H1 (cell line): ENCODE measurements at regions not wholly inside any gene's neighbourhood (a gene's known extent, or its start where the extent isn't known, plus 50 kb on each side); places are given as distances from the start of the nearest gene placed in this dataset.

ENCODE experiments used
- CBX5 ChIP-seq: fragments of 300-800, 300-1000 bp; sonication (generic); IDR thresholded peaks from 2 replicates; pipeline ENCODE4 v1.7.1; 2016; ENCODE audit warnings: antibody characterized with exemption, low read length, low read depth
- POLR2A ChIP-seq, 2 experiments: IDR thresholded peaks; 1 replicate in 1 of 2; 2 replicates in 1 of 2; pipeline ENCODE4 v1.6.1; 2011; ENCODE audit warnings: low read depth in 2 of 2, low read length in 2 of 2, mild to moderate bottlenecking in 2 of 2; ENCODE audit errors: control extremely low read depth in 1 of 2
- SAP30 ChIP-seq: fragments of 300-600 bp; sonication (generic); IDR thresholded peaks from 2 replicates; pipeline ENCODE4 v1.7.1; 2012; ENCODE audit warnings: low read length, moderate library complexity, mild to moderate bottlenecking, inconsistent platforms; ENCODE audit not compliant: insufficient read depth, insufficient replicate concordance
- TF ChIP-seq, protein P1 (sequence below), 3 experiments: IDR thresholded peaks; 1 replicate in 2 of 3; 2 replicates in 1 of 3; pipeline versions ENCODE4 v1.5.1 to v1.6.1; 2011; ENCODE audit warnings: low read length in 3 of 3, mild to moderate bottlenecking in 3 of 3, inconsistent platforms in 2 of 3, low read depth in 1 of 3, moderate library complexity in 1 of 3; ENCODE audit not compliant: insufficient read depth in 1 of 3; ENCODE audit errors: control extremely low read depth in 1 of 3
- TF ChIP-seq, protein P2 (sequence below): IDR thresholded peaks from 2 replicates; pipeline ENCODE4 v1.6.1; 2012; ENCODE audit warnings: inconsistent platforms

DNA sequence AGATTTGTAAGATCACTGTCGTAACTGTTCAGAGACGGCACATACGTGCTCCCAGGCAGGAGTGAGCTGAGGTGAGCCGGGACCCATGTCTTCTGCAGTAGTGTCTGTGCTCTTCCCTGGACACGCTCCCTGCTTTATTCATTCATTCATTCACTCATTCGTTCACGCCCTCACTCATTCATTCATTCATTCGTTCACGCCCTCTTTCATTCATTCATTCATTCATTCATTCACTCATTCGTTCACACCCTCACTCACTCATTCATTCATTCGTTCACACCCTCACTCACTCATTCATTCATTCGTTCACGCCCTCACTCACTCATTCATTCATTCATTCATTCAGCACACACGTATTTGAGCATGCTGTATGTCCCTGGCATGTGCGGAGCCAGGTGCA, 207.0 kb downstream of the GLI2 start:
- TF ChIP-seq, protein P1, sequence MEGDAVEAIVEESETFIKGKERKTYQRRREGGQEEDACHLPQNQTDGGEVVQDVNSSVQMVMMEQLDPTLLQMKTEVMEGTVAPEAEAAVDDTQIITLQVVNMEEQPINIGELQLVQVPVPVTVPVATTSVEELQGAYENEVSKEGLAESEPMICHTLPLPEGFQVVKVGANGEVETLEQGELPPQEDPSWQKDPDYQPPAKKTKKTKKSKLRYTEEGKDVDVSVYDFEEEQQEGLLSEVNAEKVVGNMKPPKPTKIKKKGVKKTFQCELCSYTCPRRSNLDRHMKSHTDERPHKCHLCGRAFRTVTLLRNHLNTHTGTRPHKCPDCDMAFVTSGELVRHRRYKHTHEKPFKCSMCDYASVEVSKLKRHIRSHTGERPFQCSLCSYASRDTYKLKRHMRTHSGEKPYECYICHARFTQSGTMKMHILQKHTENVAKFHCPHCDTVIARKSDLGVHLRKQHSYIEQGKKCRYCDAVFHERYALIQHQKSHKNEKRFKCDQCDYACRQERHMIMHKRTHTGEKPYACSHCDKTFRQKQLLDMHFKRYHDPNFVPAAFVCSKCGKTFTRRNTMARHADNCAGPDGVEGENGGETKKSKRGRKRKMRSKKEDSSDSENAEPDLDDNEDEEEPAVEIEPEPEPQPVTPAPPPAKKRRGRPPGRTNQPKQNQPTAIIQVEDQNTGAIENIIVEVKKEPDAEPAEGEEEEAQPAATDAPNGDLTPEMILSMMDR (IDR thresholded peaks at IDR 0.05; ENCODE audit: control extremely low read depth in 1 of 3, insufficient read depth in 1 of 3, low read depth in 1 of 3, low read length in 3 of 3) = no peak
- TF ChIP-seq POLR2A (IDR thresholded peaks at IDR 0.05; ENCODE audit: control extremely low read depth in 1 of 2, low read depth in 2 of 2, low read length in 2 of 2) (no peak), SAP30 (no peak), CBX5 (no peak)
- TF ChIP-seq, protein P2, sequence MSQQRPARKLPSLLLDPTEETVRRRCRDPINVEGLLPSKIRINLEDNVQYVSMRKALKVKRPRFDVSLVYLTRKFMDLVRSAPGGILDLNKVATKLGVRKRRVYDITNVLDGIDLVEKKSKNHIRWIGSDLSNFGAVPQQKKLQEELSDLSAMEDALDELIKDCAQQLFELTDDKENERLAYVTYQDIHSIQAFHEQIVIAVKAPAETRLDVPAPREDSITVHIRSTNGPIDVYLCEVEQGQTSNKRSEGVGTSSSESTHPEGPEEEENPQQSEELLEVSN = no peak
